CD4-positive, alpha-beta memory T cell (primary cell): ENCODE measurements at regions not wholly inside any gene's neighbourhood (a gene's known extent, or its start where the extent isn't known, plus 50 kb on each side); places are given as distances from the start of the nearest gene placed in this dataset.
"Not testable (repeated sequence)": the region's sequence is repeated elsewhere in the genome, so short reads cannot be mapped to it uniquely, and the experiment has no call there.

Experiments
- CTCF ChIA-PET: fragments of 350-600 bp; sonication (Branson Sonifier 250); formaldehyde crosslinking; loops from one replicate; lab custom pipeline; 2021; ENCODE audit warnings: inconsistent platforms; ENCODE audit not compliant: partially characterized antibody; lab: Charles Lee
- POLR2A ChIA-PET: fragments of 350-600 bp; sonication (Branson Sonifier 250); formaldehyde crosslinking; loops from one replicate; lab custom pipeline; 2021; ENCODE audit not compliant: partially characterized antibody; lab: Charles Lee
- DNase-seq, 5 donors: peaks; one replicate each; pipeline versions ENCODE4 v3.0.0 to v3.0.0-alpha.2; 2020 to 2022; ENCODE audit warnings: mixed read lengths in 1 of 5
- H3K27ac ChIP-seq: one replicate; pipeline ENCODE4 v1.7.0; 2013; ENCODE audit warnings: low read depth, low read length
- H3K27me3 ChIP-seq: 2 replicates; pipeline ENCODE4 v1.7.0; 2013; ENCODE audit warnings: mild to moderate bottlenecking, low read length, moderate library complexity; ENCODE audit not compliant: insufficient read depth
- H3K36me3 ChIP-seq: 2 replicates; pipeline ENCODE4 v1.7.0; 2013; ENCODE audit warnings: mild to moderate bottlenecking, low read length, moderate library complexity; ENCODE audit not compliant: insufficient read depth
- H3K4me1 ChIP-seq: 2 replicates; pipeline ENCODE4 v1.7.0; 2013; ENCODE audit warnings: mild to moderate bottlenecking, low read length, moderate library complexity; ENCODE audit not compliant: insufficient read depth
- H3K4me3 ChIP-seq, 2 donors: one replicate each; pipeline ENCODE4 v1.7.0; 2013; ENCODE audit warnings: low read length in 2 of 2, mild to moderate bottlenecking in 1 of 2
- H3K9me3 ChIP-seq, 2 donors: one replicate each; pipeline ENCODE4 v1.7.0; 2013; ENCODE audit warnings: low read length in 2 of 2, control low read depth in 1 of 2; ENCODE audit not compliant: control insufficient read depth in 1 of 2
- H3K27ac Mint-ChIP-seq, 7 donors: one replicate each; pipeline ENCODE4 v1.8.0; 2020 to 2021; ENCODE audit warnings: mixed read lengths in 7 of 7, mild to moderate bottlenecking in 6 of 7, inconsistent platforms in 3 of 7, moderate library complexity in 3 of 7
- H3K27me3 Mint-ChIP-seq, 2 donors: one replicate each; pipeline ENCODE4 v1.8.0; 2020 to 2021; ENCODE audit warnings: mixed read lengths in 2 of 2
- H3K36me3 Mint-ChIP-seq, 2 donors: one replicate each; pipeline ENCODE4 v1.8.0; 2020 to 2021; ENCODE audit warnings: mixed read lengths in 2 of 2, inconsistent platforms in 1 of 2, mild to moderate bottlenecking in 1 of 2
- H3K4me1 Mint-ChIP-seq, 4 donors: one replicate each; pipeline ENCODE4 v1.8.0; 2020 to 2021; ENCODE audit warnings: mixed read lengths in 4 of 4, mild to moderate bottlenecking in 1 of 4
- H3K4me3 Mint-ChIP-seq, 8 donors: one replicate each; pipeline ENCODE4 v1.8.0; 2020 to 2021; ENCODE audit warnings: mixed read lengths in 8 of 8, mild to moderate bottlenecking in 7 of 8, moderate library complexity in 6 of 8, inconsistent platforms in 3 of 8
- H3K9me3 Mint-ChIP-seq, 8 donors: one replicate each; pipeline ENCODE4 v1.8.0; 2020 to 2021; ENCODE audit warnings: mixed read lengths in 8 of 8, mild to moderate bottlenecking in 5 of 8, inconsistent platforms in 3 of 8, moderate library complexity in 1 of 8
- intact Hi-C: fragments of 100-400 bp; cut with micrococcal nuclease; formaldehyde crosslinking; loops from one replicate; pipeline ENCODE4 v1.15.1; 2023

DNA sequence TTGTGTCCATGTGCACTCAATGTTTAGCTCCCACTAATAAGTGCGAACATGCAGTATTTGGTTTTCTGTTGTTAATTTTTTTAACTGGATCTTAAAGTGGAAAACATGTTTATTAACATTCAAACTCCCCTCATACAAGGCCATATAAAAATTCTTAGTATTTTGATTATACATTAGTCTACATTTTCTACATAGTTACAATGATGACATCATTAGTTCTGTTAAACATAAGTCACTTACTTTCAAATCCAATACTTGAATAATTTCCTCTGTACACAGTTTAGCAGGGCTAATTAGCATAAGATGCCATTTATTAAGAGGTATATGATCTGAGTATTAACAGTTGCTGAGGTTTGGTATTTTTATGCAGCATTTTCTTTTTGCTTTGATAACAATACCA is 91.3 kb upstream of the CCDC39 start:
- Mint-ChIP-seq H3K9me3 (peaks cover 0 to 22% (median 10%) of the 10 kb centered on the region in 8 donors), H3K36me3 (no peaks in the 10 kb centered on the region), H3K27ac (no peak overlapping the region), H3K4me3 (no peak overlapping the region), H3K27me3 (peaks cover 0 to 2% of the 10 kb centered on the region in 2 donors), H3K4me1 (no peaks in the 10 kb centered on the region)
- no peaks in the 10 kb centered on the region for H3K4me1 ChIP-seq
- H3K4me3 ChIP-seq: no peak overlapping the region
- no peak for DNase-seq
- no peaks in the 10 kb centered on the region for H3K27me3 ChIP-seq
- H3K36me3 ChIP-seq: no peaks in the 10 kb centered on the region
- intact Hi-C loops: no loop called here
- no peaks in the 10 kb centered on the region for H3K9me3 ChIP-seq
- CTCF ChIA-PET: interaction anchor here (0.6 kb wide), 1 partner anchor 25 kb away, joined by 5 read pairs; no protein-coding TSS in a partner anchor
- POLR2A ChIA-PET: no interaction called here
- H3K27ac ChIP-seq: no peak overlapping the region

DNA sequence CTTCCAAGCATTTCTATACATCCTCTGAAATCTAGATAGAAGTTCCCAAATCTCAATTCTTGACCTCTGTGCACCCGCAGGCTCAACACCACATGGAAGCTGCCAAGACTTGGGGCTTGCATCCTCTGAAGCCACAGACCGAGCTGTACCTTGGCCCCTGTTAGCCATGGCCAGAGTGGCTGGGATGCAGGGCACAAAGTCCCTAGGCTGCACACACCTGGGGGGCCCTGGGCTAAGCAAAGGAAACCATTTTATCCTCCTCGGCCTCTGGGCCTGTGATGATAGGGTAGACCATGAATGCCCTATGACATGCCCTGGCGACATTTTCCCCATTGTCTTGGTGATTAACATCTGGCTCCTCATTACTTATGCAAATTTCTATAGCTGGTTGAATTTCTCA is 97.1 kb upstream of the CCDC39 start:
- Histone ChIP-seq H3K36me3 (no peaks in the 10 kb centered on the region), H3K4me3 (no peak overlapping the region), H3K9me3 (no peaks in the 10 kb centered on the region), H3K27ac (no peak overlapping the region), H3K27me3 (no peaks in the 10 kb centered on the region), H3K4me1 (no peaks in the 10 kb centered on the region)
- peaks cover 0 to 2% of the 10 kb centered on the region in 2 donors for H3K27me3 Mint-ChIP-seq
- H3K4me1 Mint-ChIP-seq: no peaks in the 10 kb centered on the region
- no peak overlapping the region for H3K27ac Mint-ChIP-seq
- H3K4me3 Mint-ChIP-seq: no peak overlapping the region
- intact Hi-C loops: no loop called here
- peaks cover 5 to 65% (median 46%) of the 10 kb centered on the region in 8 donors for H3K9me3 Mint-ChIP-seq
- CTCF ChIA-PET: no interaction called here
- POLR2A ChIA-PET: no interaction called here
- peaks cover 2 to 4% of the 10 kb centered on the region in 2 donors for H3K36me3 Mint-ChIP-seq
- no peak for DNase-seq

DNA sequence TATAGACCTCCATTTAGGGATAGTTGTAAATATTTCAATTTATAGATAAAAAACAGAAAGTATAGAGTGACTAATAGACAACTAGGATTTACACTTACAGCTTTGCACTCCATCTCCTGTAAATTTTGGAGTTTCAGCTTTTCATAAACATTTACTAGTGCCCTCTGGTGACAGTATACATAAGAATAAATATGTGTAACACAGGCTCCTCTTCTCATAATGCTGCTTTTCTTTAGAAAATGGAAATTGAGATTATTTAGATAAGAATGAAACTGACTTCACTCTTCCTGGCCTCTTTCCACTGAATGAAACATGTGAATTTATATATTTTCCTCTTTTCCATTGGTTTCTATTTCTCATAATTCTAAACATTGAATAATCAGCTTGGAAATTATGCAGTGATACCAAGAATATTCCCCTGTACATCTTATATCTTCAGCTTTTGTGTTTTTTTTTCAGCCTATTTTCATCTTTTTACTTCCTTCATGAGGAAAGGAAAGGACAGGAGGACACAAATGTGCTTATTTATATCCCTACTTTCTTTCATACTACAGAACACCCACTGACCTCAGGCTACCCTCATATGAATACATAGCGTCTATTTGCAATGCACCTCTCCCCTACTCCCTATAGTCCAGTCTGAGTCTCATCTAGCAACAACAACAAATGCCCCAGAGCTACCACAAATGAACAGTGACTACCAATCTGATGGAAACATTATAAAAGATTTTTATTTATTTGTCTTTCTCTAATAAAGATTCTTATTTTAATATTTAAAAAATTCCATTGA is 103.1 kb upstream of the CCDC39 start:
- no peak overlapping the region for H3K27ac Mint-ChIP-seq
- H3K36me3 Mint-ChIP-seq: peaks cover 0 to 2% of the 10 kb centered on the region in 2 donors
- no peaks in the 10 kb centered on the region for H3K36me3 ChIP-seq
- no peaks in the 10 kb centered on the region for H3K27me3 ChIP-seq
- H3K4me3 ChIP-seq: no peak overlapping the region
- ChIA-PET CTCF (no interaction called here), POLR2A (no interaction called here)
- H3K27ac ChIP-seq: no peak overlapping the region
- peaks cover 5 to 46% (median 28%) of the 10 kb centered on the region in 8 donors for H3K9me3 Mint-ChIP-seq
- H3K4me1 Mint-ChIP-seq: no peaks in the 10 kb centered on the region
- H3K27me3 Mint-ChIP-seq: no peaks in the 10 kb centered on the region
- intact Hi-C loops: no loop called here
- no peaks in the 10 kb centered on the region for H3K4me1 ChIP-seq
- H3K9me3 ChIP-seq: no peaks in the 10 kb centered on the region
- no peak overlapping the region for H3K4me3 Mint-ChIP-seq
- DNase-seq: no peak

DNA sequence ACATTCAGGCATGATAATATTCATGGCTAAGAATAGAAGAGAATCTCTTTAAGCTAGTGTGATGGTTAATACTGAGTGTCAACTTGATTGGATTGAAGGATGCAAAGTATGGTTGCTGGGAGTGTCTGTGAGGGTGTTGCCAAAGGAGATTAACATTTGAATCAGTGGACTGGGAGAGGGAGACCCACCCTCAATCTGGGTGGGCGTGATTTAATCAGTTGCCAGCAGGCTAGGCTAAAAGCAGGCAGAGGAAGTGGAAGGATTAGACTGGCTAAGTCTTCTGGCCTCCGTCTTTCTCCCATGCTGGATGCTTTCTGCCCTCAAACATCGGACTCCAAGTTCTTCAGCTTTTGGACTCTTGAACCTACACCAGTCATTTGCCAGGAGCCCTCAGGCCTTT is 106.9 kb upstream of the CCDC39 start:
- H3K9me3 ChIP-seq, intact Hi-C loops, H3K4me3 ChIP-seq, H3K27ac Mint-ChIP-seq, H3K4me1 ChIP-seq, H3K27me3 Mint-ChIP-seq, H3K36me3 Mint-ChIP-seq, CTCF ChIA-PET, H3K4me1 Mint-ChIP-seq, DNase-seq, H3K4me3 Mint-ChIP-seq, H3K27me3 ChIP-seq, H3K36me3 ChIP-seq, POLR2A ChIA-PET, H3K27ac ChIP-seq: not testable (repeated sequence)
- peaks cover 0 to 12% (median 0%) of the 10 kb centered on the region in 8 donors for H3K9me3 Mint-ChIP-seq

DNA sequence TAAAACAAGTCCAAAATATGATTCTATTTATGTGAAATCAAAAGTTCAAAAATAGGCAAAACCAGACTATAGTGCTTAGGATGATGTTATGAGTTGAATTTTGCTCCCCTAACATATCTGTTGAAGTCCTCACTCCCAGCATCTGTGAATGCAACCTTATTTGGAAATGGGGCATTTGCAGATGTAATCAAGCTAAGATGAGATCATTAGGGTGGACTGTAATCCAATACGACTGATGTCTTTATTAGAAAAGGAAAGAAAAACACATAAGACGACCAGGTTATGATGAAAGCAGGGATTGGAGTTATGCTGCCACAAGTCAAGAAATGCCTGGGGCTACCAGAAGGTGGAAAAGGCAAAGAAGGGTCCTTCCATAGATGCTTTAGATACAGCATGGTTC is 110.5 kb upstream of the CCDC39 start:
- H3K27me3 ChIP-seq: no peaks in the 10 kb centered on the region
- ChIA-PET POLR2A (no interaction called here), CTCF (no interaction called here)
- H3K4me3 ChIP-seq: no peak overlapping the region
- H3K4me1 Mint-ChIP-seq: no peaks in the 10 kb centered on the region
- no peaks in the 10 kb centered on the region for H3K36me3 Mint-ChIP-seq
- H3K4me3 Mint-ChIP-seq: no peak overlapping the region
- intact Hi-C loops: no loop called here
- DNase-seq: no peak
- no peak overlapping the region for H3K27ac ChIP-seq
- no peaks in the 10 kb centered on the region for H3K4me1 ChIP-seq
- peaks cover 2 to 4% of the 10 kb centered on the region in 2 donors for H3K27me3 Mint-ChIP-seq
- H3K9me3 Mint-ChIP-seq: no peaks in the 10 kb centered on the region
- no peaks in the 10 kb centered on the region for H3K36me3 ChIP-seq
- H3K27ac Mint-ChIP-seq: no peak overlapping the region
- no peaks in the 10 kb centered on the region for H3K9me3 ChIP-seq

DNA sequence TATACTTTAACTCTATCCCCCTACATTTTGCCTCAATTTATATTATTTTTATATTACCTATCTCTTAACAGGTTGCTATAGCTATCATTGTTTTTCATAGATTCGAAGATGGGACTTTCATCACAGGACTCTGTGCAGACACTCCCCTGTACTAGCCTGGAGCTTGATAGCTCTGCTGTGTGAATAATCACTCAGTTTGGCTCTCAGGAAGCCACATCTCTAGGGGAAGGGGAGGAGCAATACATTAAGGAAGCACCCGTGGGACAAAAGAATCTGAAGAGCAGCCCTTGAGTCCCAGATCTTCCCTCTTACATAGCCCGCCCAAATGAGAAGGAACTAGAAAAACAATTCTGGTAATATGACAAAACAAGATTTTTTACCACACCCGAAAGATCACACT is 114.3 kb upstream of the FXR1 start:
- Mint-ChIP-seq H3K4me1 (no peaks in the 10 kb centered on the region), H3K4me3 (no peak overlapping the region), H3K9me3 (peaks cover 0 to 2% (median 0%) of the 10 kb centered on the region in 8 donors), H3K27me3 (peaks cover 3 to 5% of the 10 kb centered on the region in 2 donors), H3K36me3 (no peaks in the 10 kb centered on the region), H3K27ac (no peak overlapping the region)
- no peak for DNase-seq
- ChIA-PET CTCF (interaction anchor here (1.0 kb wide), 1 partner anchor 10 kb away, joined by 3 read pairs; no protein-coding TSS in a partner anchor), POLR2A (no interaction called here)
- no peaks in the 10 kb centered on the region for H3K4me1 ChIP-seq
- no peaks in the 10 kb centered on the region for H3K27me3 ChIP-seq
- intact Hi-C loops: no loop called here
- no peak overlapping the region for H3K27ac ChIP-seq
- H3K9me3 ChIP-seq: no peaks in the 10 kb centered on the region
- H3K4me3 ChIP-seq: no peak overlapping the region
- H3K36me3 ChIP-seq: no peaks in the 10 kb centered on the region

DNA sequence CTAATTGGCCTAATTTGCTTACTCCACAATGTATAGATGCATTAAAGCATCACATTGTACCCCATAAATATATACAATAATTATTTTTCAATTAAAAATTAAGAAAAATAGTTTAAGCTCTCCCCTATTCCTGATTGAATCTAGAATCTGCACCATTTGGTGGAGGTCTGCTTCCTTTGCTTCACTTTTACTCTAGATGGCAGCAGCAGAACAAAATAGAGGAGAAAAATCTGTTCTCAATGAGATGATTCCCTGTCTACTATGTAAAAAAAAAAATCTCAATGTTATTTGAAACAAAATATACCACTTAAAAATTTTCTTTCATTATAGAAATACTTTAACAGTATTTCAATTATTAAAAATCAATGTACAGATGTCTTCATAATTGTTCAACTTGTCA is 109.6 kb upstream of the FXR1 start:
- Histone ChIP-seq H3K4me1 (no peaks in the 10 kb centered on the region), H3K4me3 (no peak overlapping the region), H3K27me3 (no peaks in the 10 kb centered on the region), H3K9me3 (no peaks in the 10 kb centered on the region), H3K36me3 (no peaks in the 10 kb centered on the region), H3K27ac (no peak overlapping the region)
- no peak for DNase-seq
- H3K36me3 Mint-ChIP-seq: no peaks in the 10 kb centered on the region
- CTCF ChIA-PET: no interaction called here
- peaks cover 0 to under 1% (median 0%) of the 10 kb centered on the region in 8 donors for H3K9me3 Mint-ChIP-seq
- H3K4me1 Mint-ChIP-seq: no peaks in the 10 kb centered on the region
- POLR2A ChIA-PET: no interaction called here
- H3K27me3 Mint-ChIP-seq: peaks cover 2 to 3% of the 10 kb centered on the region in 2 donors
- no peak overlapping the region for H3K4me3 Mint-ChIP-seq
- intact Hi-C loops: loop anchor here (2.0 kb wide), 1 partner anchor 1880 kb away; no protein-coding TSS in a partner anchor
- H3K27ac Mint-ChIP-seq: no peak overlapping the region
